Upper lobe of left lung (tissue), 4 donors: ENCODE measurements at regions not wholly inside any gene's neighbourhood (a gene's known extent, or its start where the extent isn't known, plus 50 kb on each side); places are given as distances from the start of the nearest gene placed in this dataset.

Source experiments
- POLR2A ChIP-seq, 4 donors: fragments of 450-650 bp; IDR thresholded peaks; one replicate each; pipeline ENCODE4 v1.5.1; 2016 to 2017; ENCODE audit warnings: antibody characterized with exemption in 4 of 4, mild to moderate bottlenecking in 2 of 4
- TF ChIP-seq, protein P1 (sequence below), 6 experiments: fragments of 450-650 bp in 4 of 6; fragments of 200-600 bp in 2 of 6; sonication (generic) in 2 of 6; IDR thresholded peaks; one replicate each; pipeline ENCODE4 v1.5.1; 2016 to 2019; ENCODE audit warnings: antibody characterized with exemption in 6 of 6

DNA sequence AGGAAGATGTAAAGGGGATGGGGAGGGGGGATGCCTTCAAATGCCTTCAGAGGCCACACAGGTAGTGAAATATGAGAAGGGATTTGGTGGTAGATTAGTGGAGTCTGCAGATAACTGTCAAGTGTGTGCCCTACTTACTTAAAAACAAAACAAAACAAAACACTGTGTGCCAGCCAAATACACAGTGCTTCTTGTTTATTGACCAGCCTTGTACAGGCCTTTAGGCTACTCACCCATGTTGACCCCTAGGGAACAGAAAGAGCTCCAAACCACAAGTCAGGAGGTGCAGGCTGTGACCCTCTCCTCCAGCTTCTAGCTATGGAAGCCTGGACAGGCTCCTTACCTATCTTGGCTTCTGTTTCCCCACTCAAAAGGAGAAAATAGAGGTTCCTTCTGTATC lies 562.0 kb downstream of the ETNK1 start:
- TF ChIP-seq, protein P1, sequence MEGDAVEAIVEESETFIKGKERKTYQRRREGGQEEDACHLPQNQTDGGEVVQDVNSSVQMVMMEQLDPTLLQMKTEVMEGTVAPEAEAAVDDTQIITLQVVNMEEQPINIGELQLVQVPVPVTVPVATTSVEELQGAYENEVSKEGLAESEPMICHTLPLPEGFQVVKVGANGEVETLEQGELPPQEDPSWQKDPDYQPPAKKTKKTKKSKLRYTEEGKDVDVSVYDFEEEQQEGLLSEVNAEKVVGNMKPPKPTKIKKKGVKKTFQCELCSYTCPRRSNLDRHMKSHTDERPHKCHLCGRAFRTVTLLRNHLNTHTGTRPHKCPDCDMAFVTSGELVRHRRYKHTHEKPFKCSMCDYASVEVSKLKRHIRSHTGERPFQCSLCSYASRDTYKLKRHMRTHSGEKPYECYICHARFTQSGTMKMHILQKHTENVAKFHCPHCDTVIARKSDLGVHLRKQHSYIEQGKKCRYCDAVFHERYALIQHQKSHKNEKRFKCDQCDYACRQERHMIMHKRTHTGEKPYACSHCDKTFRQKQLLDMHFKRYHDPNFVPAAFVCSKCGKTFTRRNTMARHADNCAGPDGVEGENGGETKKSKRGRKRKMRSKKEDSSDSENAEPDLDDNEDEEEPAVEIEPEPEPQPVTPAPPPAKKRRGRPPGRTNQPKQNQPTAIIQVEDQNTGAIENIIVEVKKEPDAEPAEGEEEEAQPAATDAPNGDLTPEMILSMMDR (IDR thresholded peaks at IDR 0.05) = no peak
- no peak for TF ChIP-seq POLR2A (IDR thresholded peaks at IDR 0.05)
